HepG2 (cell line): ENCODE measurements at regions not wholly inside any gene's neighbourhood (a gene's known extent, or its start where the extent isn't known, plus 50 kb on each side); places are given as distances from the start of the nearest gene placed in this dataset.
"Not testable (repeated sequence)": the region's sequence is repeated elsewhere in the genome, so short reads cannot be mapped to it uniquely, and the experiment has no call there.

Experiments
- GLI4 ChIP-seq: sonication (generic); formaldehyde crosslinking; IDR thresholded peaks from 2 replicates; pipeline ENCODE4 v1.5.1; 2020; ENCODE audit warnings: missing genetic modification reagents, mild to moderate bottlenecking, moderate library complexity, borderline replicate concordance
- HDAC2 ChIP-seq: sonication (generic); formaldehyde crosslinking; IDR thresholded peaks from 2 replicates; pipeline ENCODE4 v1.4.0; 2020; ENCODE audit warnings: missing genetic modification reagents
- MAFG ChIP-seq: sonication (generic); formaldehyde crosslinking; IDR thresholded peaks from 2 replicates; pipeline ENCODE4 v1.5.1; 2020; ENCODE audit warnings: mild to moderate bottlenecking, missing genetic modification reagents

GRCh38 chr9:42341860-42342259 lies 158.4 kb downstream of the SPATA31A6 start:
- not testable (repeated sequence) for TF ChIP-seq MAFG; HDAC2 (CRISPR knock-in tag); GLI4
